DOHH2 (cell line): ENCODE measurements at regions not wholly inside any gene's neighbourhood (a gene's known extent, or its start where the extent isn't known, plus 50 kb on each side); places are given as distances from the start of the nearest gene placed in this dataset.

Source experiments
- H3F3A ChIP-seq: fragments of 200-600 bp; sonication (generic), shearing (Covaris generic); 2 replicates; pipeline ENCODE4 v1.6.0; 2016; ENCODE audit warnings: antibody characterized with exemption, mild to moderate bottlenecking; ENCODE audit not compliant: control insufficient read depth, insufficient read depth
- H3K27ac ChIP-seq: fragments of 200-600 bp; sonication (generic); 2 replicates; pipeline ENCODE4 v1.5.1; 2014; ENCODE audit warnings: low read depth, mild to moderate bottlenecking, low read length, moderate library complexity
- H3K27me3 ChIP-seq: fragments of 200-600 bp; sonication (generic); 2 replicates; pipeline ENCODE4 v1.6.1; 2014; ENCODE audit warnings: mild to moderate bottlenecking, low read length, mixed read lengths; ENCODE audit not compliant: control insufficient read depth
- H3K36me3 ChIP-seq: fragments of 200-600 bp; sonication (generic); 2 replicates; pipeline ENCODE4 v1.6.1; 2014; ENCODE audit warnings: mild to moderate bottlenecking, low read length, moderate library complexity, mixed read lengths; ENCODE audit not compliant: control insufficient read depth
- H3K4me1 ChIP-seq: fragments of 200-600 bp; sonication (generic); 2 replicates; pipeline ENCODE4 v1.6.1; 2014; ENCODE audit warnings: mild to moderate bottlenecking, low read length, mixed read lengths; ENCODE audit not compliant: control insufficient read depth
- H3K4me2 ChIP-seq: fragments of 200-600 bp; sonication (generic); 2 replicates; pipeline ENCODE4 v1.6.0; 2014; ENCODE audit warnings: mild to moderate bottlenecking, low read length, moderate library complexity
- H3K4me3 ChIP-seq: fragments of 200-600 bp; sonication (generic); 2 replicates; pipeline ENCODE4 v1.5.1; 2014; ENCODE audit warnings: mild to moderate bottlenecking, low read length, mixed read lengths
- H3K79me2 ChIP-seq: fragments of 200-600 bp; sonication (generic); 2 replicates; pipeline ENCODE4 v1.6.1; 2014; ENCODE audit warnings: mild to moderate bottlenecking, low read length, mixed read lengths; ENCODE audit not compliant: control insufficient read depth
- H3K9me2 ChIP-seq: fragments of 200-600 bp; sonication (generic); replicated peaks from 2 replicates; pipeline ENCODE4 v1.6.1; 2014; ENCODE audit warnings: mild to moderate bottlenecking, low read length, mixed read lengths; ENCODE audit not compliant: control insufficient read depth
- H3K9me3 ChIP-seq: fragments of 200-600 bp; sonication (generic); 2 replicates; pipeline ENCODE4 v1.6.1; 2014; ENCODE audit warnings: antibody characterized with exemption, low read length, mixed read lengths; ENCODE audit not compliant: control insufficient read depth, insufficient read depth
- H4K20me1 ChIP-seq: fragments of 200-600 bp; sonication (generic); 2 replicates; pipeline ENCODE4 v1.6.0; 2014; ENCODE audit warnings: low read depth, mild to moderate bottlenecking, antibody characterized with exemption, low read length, moderate library complexity; ENCODE audit not compliant: control insufficient read depth, insufficient read depth
- EZH2phosphoT487 ChIP-seq: fragments of 200-600 bp; sonication (generic); IDR thresholded peaks from 2 replicates; pipeline ENCODE4 v1.6.1; 2017; ENCODE audit warnings: borderline replicate concordance, mild to moderate bottlenecking, antibody characterized with exemption, low read length, moderate library complexity, mixed read lengths
- TF ChIP-seq, protein P1 (sequence below): fragments of 200-600 bp; sonication (generic); IDR thresholded peaks from one replicate; pipeline ENCODE4 v1.5.1; 2014; ENCODE audit warnings: antibody characterized with exemption, mild to moderate bottlenecking, low read depth, low read length; ENCODE audit not compliant: poor library complexity, severe bottlenecking

DNA sequence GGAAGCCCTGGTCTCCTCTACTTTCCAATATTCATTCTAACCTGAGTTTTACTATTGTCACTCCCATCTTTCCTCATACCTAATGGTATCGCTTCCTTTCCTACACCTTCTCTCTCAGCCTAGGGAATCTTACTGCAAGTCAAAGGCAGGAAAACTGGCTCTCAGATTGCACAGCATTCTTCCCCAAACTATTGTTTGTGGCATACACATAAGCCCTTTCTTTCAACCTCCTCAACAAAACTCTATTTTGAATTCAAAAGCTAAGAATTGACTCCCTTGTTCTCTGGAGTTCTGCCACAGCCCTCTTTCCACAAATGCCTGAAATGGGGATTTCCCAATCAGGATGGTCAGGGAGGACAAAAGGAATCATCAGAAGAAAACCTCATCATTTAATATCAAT, 181.5 kb downstream of the FAM76B start:
- H3K9me2 ChIP-seq = no peaks in the 10 kb centered on the region
- H3K27ac ChIP-seq = no peak overlapping the region
- no peak overlapping the region for H3K4me2 ChIP-seq
- H3K27me3 ChIP-seq = no peaks in the 10 kb centered on the region
- H4K20me1 ChIP-seq = no peaks in the 10 kb centered on the region
- H3K4me1 ChIP-seq = peaks cover 28% of the 10 kb centered on the region
- H3K9me3 ChIP-seq = no peaks in the 10 kb centered on the region
- 0 out of 2 replicates have a peak, but pooled peaks cover 2% of the 10 kb centered on the region for H3F3A ChIP-seq
- no peak overlapping the region for H3K4me3 ChIP-seq
- TF ChIP-seq, protein P1, sequence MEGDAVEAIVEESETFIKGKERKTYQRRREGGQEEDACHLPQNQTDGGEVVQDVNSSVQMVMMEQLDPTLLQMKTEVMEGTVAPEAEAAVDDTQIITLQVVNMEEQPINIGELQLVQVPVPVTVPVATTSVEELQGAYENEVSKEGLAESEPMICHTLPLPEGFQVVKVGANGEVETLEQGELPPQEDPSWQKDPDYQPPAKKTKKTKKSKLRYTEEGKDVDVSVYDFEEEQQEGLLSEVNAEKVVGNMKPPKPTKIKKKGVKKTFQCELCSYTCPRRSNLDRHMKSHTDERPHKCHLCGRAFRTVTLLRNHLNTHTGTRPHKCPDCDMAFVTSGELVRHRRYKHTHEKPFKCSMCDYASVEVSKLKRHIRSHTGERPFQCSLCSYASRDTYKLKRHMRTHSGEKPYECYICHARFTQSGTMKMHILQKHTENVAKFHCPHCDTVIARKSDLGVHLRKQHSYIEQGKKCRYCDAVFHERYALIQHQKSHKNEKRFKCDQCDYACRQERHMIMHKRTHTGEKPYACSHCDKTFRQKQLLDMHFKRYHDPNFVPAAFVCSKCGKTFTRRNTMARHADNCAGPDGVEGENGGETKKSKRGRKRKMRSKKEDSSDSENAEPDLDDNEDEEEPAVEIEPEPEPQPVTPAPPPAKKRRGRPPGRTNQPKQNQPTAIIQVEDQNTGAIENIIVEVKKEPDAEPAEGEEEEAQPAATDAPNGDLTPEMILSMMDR = no peak
- TF ChIP-seq EZH2phosphoT487 = no peak
- no peaks in the 10 kb centered on the region; the same call in 1 of the 2 replicates for H3K36me3 ChIP-seq
- H3K79me2 ChIP-seq = no peaks in the 10 kb centered on the region

DNA sequence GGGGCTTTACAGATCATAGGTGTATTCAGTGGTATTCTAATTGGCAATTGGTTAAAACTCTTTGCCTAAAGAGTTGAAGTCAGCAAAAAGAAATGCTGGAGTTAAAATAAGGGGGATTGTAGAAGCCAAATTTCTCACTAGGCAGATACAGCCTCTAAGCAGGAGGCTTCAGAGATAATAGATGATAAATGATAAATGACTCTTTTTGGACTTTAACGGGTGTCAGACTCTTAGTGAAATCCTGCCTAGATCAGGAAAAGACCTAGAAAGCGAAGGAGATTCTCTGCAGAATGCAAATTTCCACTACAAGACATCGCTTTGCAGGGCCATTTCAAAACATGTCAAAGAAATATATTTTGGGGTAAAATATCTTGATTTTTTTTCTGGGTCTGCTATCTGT, 182.8 kb downstream of the FAM76B start:
- H3K4me3 ChIP-seq = no peak overlapping the region
- H4K20me1 ChIP-seq = no peaks in the 10 kb centered on the region
- TF ChIP-seq, protein P1 = no peak
- TF ChIP-seq EZH2phosphoT487 = no peak
- H3K79me2 ChIP-seq = no peaks in the 10 kb centered on the region
- no peaks in the 10 kb centered on the region for H3K9me3 ChIP-seq
- no peaks in the 10 kb centered on the region; the same call in 1 of the 2 replicates for H3K36me3 ChIP-seq
- no peak overlapping the region for H3K27ac ChIP-seq
- H3K9me2 ChIP-seq = no peaks in the 10 kb centered on the region
- peaks cover 28% of the 10 kb centered on the region for H3K4me1 ChIP-seq
- H3K27me3 ChIP-seq = no peaks in the 10 kb centered on the region
- H3K4me2 ChIP-seq = no peak overlapping the region
- 0 out of 2 replicates have a peak, but pooled peaks cover 2% of the 10 kb centered on the region for H3F3A ChIP-seq

DNA sequence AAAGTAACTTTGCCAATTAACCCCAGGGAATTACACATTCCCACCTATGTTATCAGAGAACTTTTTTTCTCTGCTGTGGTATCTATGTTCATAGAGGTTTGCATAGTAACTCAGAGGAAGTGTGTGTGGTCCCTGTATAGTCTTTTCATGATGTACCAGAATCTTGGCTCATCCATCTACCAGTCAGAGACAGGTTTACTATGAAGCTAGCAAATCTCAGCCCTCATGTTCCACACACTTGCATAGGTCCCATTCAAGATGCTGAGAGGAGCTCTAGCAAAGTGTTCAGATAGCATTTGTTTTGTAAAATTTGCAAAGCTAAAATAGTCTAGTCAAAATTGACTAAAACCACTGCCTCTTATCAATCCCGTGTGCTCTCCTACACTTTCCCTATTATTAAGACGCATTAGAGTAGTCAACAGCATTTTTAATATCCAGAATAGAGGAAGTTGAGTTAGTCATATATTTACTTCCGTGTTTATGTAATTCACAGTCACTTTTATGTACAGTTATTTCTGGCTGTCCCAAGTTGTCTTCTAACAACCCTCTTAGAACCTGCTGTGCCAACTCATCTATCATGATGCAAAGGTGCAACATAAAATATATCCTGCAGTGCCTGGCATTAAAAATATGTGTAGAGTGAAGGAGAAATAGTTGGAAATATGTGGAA, 184.2 kb downstream of the FAM76B start:
- H3K4me3 ChIP-seq = peak overlapping the region; percentile 45
- H3K79me2 ChIP-seq = no peaks in the 10 kb centered on the region
- no peaks in the 10 kb centered on the region for H3K9me2 ChIP-seq
- no peaks in the 10 kb centered on the region; the same call in 1 of the 2 replicates for H3K36me3 ChIP-seq
- peaks cover 28% of the 10 kb centered on the region for H3K4me1 ChIP-seq
- H3K4me2 ChIP-seq = peak overlapping the region; percentile 52
- H4K20me1 ChIP-seq = no peaks in the 10 kb centered on the region
- TF ChIP-seq, protein P1 = no peak
- TF ChIP-seq EZH2phosphoT487 = no peak
- no peaks in the 10 kb centered on the region for H3K27me3 ChIP-seq
- 0 out of 2 replicates have a peak, but pooled peaks cover 2% of the 10 kb centered on the region for H3F3A ChIP-seq
- peak overlapping the region; percentile 21 for H3K27ac ChIP-seq
- H3K9me3 ChIP-seq = no peaks in the 10 kb centered on the region
